HG03558 (cell line): ENCODE measurements at regions not wholly inside any gene's neighbourhood (a gene's known extent, or its start where the extent isn't known, plus 50 kb on each side); places are given as distances from the start of the nearest gene placed in this dataset.
"Not testable (repeated sequence)": the region's sequence is repeated elsewhere in the genome, so short reads cannot be mapped to it uniquely, and the experiment has no call there.

Experiments used
- ATAC-seq: cut with Tn5 transposase; IDR thresholded peaks from one replicate; pipeline ENCODE4 v1.9.1; 2021; ENCODE audit warnings: moderate number of reproducible peaks; ENCODE audit not compliant: unreplicated experiment; ENCODE audit errors: extremely low read depth

DNA sequence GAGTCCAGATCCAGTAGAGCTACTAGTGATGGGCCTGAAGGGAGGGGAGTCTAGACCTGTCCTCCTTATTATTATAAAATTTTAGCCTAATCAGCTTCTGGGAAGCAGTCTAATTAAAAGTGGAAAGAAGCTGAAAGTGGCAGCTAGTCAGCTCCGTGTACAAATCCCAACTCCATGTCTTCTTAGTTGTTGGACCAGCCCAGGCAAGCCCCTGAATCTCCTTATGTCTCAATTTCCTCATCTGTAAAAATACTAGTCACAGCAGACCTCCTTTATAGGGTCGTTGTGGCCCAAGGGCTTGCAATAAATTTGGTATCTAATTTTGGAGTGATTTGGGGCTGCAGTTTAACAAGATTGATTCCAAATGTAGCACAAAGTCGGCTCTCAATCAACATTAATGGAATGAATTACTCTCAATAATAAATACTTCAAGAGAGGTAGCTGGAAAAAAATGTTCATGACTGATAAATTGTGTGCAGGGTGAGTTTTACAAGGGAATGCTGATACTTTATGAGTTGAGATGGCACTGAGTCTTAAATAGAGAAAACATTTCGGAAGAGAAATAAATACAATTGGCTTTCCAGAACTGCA is 118.3 kb upstream of the NDUFV2 start:
- no peak for ATAC-seq

DNA sequence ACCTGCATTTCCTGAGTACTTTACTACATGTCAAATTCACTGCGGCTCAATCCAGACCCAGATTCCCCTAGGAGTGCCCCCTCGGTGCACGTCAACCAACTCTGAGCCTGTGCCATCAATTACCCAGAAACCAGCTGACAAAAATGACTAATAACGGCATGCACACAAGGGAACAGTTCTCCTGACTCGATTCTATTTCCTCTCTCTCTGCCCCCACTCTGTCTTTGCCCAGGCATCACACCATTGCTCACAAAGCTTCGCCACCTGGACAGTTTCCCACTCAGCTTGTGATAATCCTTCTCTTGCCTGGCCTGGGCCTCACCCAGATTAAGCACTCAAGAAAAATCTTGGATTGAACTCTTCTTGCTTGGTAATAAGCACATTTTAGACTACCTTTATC is 115.3 kb upstream of the NDUFV2 start:
- no peak for ATAC-seq

DNA sequence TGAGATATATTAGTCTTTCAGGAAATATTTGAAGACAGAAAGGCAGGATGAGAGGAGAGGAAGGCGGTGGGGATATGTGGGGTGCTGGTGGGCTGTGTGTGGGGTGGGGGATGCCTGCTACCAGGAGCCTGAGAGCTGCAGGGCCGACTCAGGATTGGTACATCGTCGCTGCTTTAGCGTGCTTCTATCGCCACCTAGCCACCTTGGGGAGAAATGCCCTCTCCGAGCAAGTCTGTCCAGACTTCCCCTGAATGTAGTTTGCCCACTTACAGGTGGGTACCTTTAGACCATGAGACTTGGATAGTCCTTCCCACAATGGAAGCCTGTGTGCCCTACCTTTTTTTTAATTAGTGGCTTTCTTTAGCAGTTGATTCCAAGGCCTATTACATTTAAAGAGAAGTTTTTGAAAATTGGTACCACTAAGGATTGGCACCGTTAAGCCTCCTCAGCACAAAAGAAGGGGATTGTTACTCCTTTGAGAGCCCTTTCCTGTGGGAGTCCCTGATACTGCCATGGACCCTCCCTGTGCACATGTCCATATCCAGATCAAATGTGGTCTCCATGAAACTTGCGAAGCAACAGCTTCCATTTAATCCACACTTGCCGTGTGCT is 114.1 kb upstream of the NDUFV2 start:
- ATAC-seq, result no peak

DNA sequence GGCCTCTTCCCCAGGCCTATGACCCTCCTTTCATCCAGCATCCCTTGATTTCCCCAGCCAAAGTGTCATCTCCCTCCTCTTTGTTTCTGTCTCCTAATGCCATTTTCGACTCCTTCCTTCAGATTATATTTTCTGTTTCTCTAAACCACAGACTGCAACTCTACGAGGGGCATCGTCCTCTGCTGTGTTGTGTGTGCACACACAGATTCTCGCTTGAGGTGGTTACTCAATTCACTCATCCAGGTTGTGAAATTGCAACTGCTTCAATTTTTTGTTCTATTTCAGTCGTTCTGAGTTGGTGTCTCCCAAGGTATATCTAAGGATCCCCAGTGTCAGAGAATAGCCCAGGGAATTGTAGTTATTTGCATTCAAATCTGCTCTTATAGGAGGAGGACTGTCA is 113.5 kb upstream of the NDUFV2 start:
- no peak for ATAC-seq

DNA sequence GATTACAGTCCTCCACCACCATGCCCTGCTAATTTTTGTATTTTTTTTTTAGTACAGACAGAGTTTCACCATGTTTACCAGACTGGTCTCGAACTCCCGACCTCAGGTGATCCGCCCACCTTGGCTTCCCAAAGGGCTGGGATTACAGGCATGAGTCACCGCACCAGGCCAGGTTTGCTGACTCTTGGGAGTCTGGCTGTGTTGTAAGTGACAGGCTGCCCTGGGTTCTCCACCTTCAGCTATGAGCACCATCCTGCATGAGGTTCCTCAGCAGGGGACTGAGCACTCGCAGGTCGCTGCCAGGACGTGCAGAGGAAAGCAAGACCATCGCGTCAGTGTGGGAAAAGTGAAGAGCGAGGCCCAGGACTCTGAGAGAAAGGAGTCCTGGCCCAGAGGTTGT is 112.6 kb upstream of the NDUFV2 start:
- no peak for ATAC-seq

DNA sequence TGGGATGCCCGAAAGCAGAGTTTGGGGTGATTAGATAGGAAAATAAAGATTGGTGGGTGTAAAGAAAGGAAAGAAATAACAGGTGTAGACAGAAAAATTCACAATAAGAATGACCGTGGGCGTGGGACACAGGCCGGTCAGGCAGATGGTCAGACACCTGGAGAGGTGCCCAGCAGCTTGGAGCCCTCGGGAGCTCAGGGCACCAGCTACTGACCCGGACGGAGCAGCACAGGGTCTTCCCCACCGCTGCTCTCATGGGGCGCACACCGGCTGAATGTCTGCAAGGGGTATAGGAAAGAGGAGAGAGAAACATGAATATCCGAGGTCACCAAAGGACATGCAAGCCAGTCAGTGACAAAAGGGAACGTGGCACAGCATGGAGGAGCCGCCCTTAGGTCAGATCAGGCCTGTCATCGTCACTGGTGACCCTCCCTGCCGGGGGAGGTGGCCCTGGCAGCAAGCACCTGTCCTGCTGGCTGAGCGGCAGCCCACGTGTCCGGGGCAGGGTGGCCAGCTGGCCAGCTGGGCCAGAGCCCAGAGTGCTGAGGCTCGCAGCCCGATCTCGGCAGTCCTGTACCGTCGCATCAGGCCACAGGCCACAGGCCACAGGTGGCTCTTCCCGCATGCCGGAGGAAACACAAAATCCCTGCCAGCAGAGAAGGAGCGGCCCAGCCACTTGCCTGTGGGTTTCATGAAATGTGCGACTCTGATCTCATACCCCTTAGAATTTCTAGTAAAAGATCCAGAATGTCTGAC is 112.0 kb upstream of the NDUFV2 start:
- ATAC-seq, result no peak

DNA sequence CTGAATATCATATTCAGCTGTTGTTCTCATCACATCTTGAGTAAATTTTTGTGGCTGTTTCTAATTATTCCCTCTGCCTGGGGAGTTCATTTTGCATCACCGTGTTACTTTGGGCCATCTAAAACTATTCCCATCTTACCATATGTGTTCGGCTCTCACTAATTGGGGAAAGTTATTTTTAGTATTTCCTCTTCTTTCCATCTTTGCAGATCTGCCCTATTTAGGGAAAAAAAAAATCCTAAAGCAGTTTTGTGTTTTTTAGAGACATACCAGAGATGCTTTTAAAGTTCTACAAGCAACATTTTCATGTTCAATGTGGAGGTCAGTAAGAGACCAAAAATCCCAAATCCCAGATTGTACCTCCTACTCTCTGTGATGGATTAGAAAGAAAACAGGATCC is 111.3 kb upstream of the NDUFV2 start:
- no peak for ATAC-seq

DNA sequence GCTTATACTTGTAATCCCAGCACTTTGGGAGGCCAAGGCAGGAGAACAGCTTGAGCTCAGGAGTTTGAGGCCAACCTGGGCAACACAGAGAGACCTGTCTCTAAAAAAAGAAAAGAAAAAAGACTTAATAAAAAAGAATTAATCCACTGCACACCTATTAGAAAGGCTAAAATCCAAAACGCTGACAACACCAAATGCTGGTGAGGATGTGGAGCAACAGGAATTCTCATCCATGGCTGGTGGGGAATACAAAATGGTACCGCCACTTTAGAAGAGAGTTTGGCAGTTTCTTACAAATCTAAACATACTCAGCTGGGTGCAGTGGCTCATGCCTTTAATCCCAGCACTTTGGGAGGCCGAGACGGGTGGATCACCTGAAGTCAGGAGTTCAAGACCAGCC is 110.0 kb upstream of the NDUFV2 start:
- not testable (repeated sequence) for ATAC-seq

DNA sequence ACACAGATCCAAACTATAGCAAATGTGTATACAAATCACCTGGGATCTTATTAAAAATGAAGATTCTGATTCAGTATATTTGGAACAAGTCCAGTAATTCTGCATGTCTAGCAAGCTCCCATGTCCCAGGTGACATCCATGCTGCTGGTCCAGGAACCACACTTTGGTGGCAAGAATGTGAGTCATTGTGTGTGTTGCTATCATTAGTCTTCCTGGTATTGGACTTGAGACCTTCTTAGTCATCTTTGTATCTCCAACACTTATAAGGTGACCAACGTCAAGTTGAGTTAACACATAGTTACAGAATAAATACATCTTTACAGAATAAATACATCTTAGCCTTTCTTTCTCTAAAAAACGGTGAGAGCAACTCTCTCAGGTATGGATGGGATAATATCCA is 107.9 kb upstream of the NDUFV2 start:
- no peak for ATAC-seq

DNA sequence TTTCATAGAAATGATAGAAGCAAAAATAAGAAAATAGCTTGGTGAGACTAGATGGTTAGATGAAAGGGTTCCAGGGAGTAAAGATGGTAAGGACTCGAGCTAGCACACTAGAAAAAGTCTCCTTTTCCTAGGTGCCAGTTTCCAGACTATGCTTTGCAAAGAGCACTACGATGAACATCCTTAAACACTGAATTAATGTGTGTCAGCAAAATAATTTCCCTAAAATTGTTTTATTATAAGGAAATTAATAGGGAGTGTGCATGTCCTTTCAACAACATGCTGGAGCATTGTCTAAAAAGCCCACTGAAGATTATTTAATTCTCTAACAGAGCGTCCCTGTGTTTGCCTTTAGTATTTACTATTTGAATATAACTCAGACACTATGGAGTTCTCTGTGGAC is 107.4 kb upstream of the NDUFV2 start:
- ATAC-seq, result no peak

DNA sequence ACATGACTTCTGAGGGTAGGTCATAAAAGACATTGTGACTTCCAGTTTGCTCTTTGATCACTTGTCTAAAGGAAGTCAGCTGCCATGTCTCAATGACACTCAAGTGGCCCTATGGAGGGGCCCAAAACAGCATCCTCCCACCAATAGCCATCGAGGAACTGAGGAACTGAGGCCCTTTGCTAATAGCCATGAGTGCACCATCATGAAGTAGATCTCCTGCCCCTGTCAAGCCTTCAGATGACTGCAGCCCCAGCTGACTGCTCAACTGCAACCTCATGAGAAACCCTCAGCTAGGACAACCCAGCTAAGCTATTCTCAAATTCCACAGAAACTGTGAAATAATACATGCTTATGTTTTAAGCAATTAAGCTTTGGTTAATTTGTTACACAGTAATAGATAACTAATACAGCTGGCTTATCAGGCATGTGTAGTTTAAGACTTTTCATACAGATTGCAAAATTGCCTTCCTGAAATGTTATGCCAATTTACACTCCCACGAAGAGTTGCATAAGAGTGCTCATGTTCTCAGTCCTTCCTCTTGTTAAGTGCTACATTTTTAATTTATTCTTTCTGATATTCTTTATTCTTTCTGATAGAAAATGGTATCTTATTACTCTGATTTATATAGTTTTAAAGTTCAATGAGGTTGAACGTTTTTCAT is 105.6 kb upstream of the NDUFV2 start:
- ATAC-seq, result no peak

DNA sequence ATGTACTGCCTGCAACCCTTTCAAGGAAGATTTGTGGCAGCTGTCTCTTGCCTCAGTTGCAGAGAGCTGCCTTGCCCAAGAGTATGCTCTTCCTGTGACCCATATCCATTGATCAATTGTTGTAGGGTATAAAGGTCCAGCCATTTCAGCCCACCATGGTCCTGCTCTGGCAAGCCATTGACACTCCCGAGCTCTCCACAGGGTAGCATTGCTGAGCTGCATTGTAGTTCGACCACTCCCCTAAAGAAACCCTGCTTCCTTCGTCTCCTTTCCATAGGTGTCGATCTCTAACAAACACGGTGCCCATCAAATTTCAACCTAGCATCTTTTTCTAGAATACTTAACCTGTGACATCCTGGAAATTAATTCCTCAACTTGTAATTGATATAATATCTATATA is 104.9 kb upstream of the NDUFV2 start:
- ATAC-seq, result no peak

DNA sequence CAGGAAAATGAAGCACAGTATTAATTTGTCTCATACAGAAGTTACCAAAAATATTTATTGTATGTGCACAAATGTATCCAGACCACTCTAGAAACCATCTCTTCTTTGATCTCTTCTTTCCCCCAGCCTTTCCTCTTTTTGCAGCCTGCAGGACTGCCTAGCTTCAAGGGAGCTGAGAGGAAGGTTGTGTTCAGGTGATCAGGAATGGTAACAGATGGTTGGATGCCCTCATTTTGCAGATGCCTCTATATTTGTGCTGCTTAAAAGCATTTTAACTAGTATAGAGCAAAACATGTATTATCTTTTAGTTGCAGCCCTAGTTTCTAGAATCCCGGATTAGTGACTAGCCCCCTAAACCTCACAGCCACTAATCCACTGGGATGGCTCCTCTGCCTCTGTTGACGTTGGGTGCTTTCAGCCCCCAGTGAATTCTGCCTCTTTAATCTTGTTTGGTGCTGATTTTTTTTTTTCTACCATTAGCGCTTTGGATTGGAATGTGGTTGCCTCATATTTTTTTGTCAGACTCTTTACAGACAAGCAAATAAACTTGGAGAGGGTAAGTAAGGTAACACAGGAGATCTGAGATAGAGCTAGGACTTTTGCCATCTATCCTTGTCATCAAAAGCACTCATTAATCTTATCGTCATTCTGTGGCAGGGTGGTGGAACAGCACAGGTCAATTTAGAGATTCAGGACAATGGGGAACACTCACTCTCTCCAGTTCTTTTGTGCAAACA is 103.8 kb upstream of the NDUFV2 start:
- ATAC-seq, result no peak

DNA sequence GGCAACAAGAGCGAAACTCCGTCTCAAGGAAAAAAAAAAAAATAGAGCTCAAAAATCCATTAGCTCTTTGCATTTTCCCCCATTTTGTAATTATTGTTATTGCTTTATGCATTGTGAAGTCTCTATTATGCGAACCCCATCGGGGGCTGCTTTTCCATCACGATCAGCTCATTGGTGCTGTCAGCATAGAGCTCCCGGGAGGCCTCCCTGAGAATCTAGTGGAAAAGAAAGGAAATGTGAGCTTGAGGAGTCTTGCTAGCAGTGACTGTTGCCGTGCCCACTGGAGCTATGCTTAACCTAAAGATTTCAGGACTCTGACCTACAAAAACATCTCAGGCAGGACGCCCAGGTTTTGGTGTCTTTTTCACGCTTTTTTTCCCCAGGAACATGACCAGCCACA is 102.6 kb upstream of the NDUFV2 start:
- ATAC-seq, result no peak

DNA sequence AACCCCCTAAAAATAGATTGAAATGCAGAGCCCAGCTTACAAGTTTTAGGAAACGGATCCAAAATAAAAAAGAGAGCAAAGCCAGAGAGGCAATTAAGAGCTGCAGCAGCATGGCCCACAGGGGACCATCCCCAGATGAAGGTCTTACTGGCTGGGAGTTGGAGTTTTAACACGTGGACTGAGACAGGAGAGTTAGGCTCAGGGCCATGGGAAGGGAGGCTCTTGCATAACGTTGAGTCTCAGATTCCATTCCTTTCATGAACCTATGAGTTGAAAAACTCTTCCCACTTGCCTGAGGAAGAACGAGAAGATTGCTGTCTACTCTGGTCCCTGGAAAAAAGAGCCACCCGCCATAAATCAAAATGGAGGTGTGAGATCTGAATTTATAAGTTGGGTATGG is 101.8 kb upstream of the NDUFV2 start:
- ATAC-seq, result no peak

DNA sequence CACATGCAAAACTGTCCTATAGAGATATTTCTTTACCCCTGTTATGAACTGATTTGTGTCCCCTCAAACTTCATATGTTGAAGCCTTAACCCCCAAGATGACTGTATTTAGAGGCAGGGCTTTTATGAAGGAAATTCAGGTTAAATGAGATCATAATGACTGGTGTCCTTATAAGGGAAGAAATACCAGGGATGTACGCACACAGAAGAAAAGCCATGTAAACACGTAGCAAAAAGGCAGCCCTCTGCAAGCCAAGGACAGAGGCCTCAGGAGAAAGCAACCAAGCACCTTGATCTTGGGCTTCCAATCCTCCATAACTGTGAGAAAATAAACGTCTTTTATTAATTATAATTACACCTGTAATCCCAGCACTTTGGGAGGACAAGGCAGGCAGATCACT is 101.3 kb upstream of the NDUFV2 start:
- ATAC-seq, result no peak

DNA sequence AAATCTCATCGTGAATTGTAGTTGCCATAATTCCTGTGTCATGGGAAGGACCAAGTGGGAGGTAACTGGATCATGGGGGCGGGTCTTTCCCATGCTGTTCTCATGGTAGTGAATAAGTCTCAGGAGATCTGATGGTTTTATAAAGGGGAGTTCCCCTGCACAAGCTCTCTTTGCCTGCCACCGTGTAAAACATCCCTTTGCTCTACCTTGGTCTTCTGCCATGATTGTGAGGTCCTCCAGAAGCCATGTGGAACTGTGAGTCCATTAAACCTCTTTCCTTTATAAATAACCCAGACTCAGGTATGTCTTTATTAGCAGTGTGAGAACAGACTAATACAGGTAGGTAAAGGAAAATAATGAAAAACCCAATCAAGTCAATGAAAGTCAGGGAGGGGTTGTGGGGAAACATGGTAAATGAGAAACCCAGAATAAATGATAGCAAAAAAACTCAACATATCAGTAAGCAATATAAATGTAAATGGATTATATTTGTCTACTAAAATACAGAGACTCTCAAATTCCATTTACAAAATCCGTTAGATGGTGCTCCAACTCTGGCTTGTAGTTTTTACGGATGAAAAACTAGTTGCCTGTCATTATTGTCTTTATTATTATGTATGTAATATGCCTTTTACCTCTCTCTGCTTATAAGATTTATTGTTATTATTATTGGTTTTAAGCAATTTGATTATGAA is 98.9 kb upstream of the NDUFV2 start:
- no peak for ATAC-seq

DNA sequence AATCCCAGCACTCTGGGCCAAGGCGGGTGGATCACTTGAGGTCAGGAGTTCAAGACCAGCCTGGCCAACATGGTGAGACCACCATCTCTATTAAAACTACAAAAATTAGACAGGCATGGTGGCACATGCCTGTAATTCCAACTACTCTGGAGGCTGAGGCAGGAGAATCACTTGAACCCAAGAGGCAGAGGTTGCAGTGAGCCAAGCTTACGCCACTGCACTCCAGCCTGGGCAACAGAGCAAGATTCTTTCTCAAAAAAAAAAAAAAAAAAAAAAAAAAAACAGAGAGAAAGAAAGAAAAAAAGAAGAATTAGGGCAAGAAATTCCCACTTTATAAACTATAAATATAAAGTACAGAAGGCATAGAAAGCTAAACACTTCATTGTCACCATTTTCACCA is 98.2 kb upstream of the NDUFV2 start:
- not testable (repeated sequence) for ATAC-seq

DNA sequence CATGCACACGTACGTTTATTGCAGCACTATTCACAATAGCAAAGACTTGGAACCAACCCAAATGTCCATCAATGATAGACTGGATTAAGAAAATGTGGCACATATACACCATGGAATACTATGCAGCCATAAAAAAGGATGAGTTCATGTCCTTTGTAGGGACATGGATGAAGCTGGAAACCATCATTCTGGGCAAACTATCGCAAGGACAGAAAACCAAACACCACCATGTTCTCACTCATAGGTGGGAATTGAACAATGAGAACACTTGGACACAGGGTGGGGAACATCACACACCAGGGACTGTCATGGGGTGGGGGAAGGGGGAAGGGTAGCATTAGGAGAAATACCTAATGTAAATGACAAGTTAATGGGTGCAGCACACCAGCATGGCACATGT is 94.8 kb upstream of the NDUFV2 start:
- ATAC-seq, result not testable (repeated sequence)

DNA sequence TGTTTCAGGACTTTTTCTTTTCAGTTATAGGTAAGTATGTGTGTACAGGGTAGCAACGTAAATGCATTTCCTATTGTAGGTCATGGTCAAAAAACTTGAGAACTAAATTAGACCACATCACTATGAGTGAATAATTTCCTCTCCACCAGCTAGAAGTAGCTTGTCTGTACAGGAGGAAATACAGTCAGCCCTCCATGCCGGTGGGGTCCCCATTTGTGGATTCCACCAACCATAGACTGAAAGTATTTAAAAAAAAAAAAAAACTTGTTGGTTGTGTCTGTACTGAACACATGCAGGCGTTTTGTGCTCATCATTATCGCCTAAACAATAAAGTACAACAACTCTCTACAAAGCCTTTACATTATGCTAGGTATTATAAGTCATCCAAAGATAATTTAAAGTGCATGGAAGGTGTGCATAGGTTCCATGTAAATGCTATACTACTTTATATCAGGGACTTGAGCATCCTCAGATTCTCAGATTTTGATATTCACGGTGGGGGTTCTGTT is 94.2 kb upstream of the NDUFV2 start:
- ATAC-seq, result no peak
